ENCODE measurements at regions not wholly inside any gene's neighbourhood (a gene's known extent, or its start where the extent isn't known, plus 50 kb on each side); places are given as distances from the start of the nearest gene placed in this dataset.

GRCh38 chr9:89794918-89795317 lies 190.1 kb downstream of the GADD45G start:
- no peak for TF ChIP-seq POLR2A (IDR thresholded peaks at IDR 0.05)
- TF ChIP-seq POLR2AphosphoS5 (IDR thresholded peaks at IDR 0.05), result no peak
- TF ChIP-seq EP300 (IDR thresholded peaks at IDR 0.05), result no peak
- TF ChIP-seq CTCF (IDR thresholded peaks at IDR 0.05), result no peak
- Histone ChIP-seq H3K4me1 (peaks cover 22% of the 10 kb centered on the region), H3K27ac (no peak overlapping the region), H3K27me3 (no peaks in the 10 kb centered on the region), H3K36me3 (no peaks in the 10 kb centered on the region), H3K4me3 (no peak overlapping the region), H3K9me3 (no peaks in the 10 kb centered on the region)
- peak in 1 of 2 donors; percentile 62 for DNase-seq (ENCODE audit: low spot score in 2 of 2)
- 66% methylated on average over 10 of the region's 10 CpGs for WGBS

GRCh38 chr9:89795538-89796195 lies 190.9 kb downstream of the GADD45G start:
- 88% methylated on average over 10 of the region's 10 CpGs for WGBS
- no peaks in the 10 kb centered on the region for H3K27me3 ChIP-seq
- TF ChIP-seq POLR2A (IDR thresholded peaks at IDR 0.05) (no peak), POLR2AphosphoS5 (IDR thresholded peaks at IDR 0.05) (no peak), EP300 (IDR thresholded peaks at IDR 0.05) (no peak)
- H3K27ac ChIP-seq, result no peak overlapping the region
- peaks cover 22% of the 10 kb centered on the region for H3K4me1 ChIP-seq
- H3K4me3 ChIP-seq, result no peak overlapping the region
- H3K9me3 ChIP-seq, result no peaks in the 10 kb centered on the region
- DNase-seq (ENCODE audit: low spot score in 2 of 2), result peak in 1 of 2 donors; percentile 29
- H3K36me3 ChIP-seq, result no peaks in the 10 kb centered on the region

- Histone ChIP-seq H3K4me3 (no peak overlapping the region), H3K36me3 (no peaks in the 10 kb centered on the region), H3K9me3 (no peaks in the 10 kb centered on the region), H3K27ac (no peak overlapping the region), H3K4me1 (peaks cover 13% of the 10 kb centered on the region), H3K27me3 (no peaks in the 10 kb centered on the region)
- peak in 1 of 2 donors; percentile 27 for DNase-seq (ENCODE audit: low spot score in 2 of 2)
- 84% methylated on average over 5 of the region's 6 CpGs for WGBS
- TF ChIP-seq POLR2AphosphoS5 (IDR thresholded peaks at IDR 0.05) (no peak), EP300 (IDR thresholded peaks at IDR 0.05) (no peak), CTCF (IDR thresholded peaks at IDR 0.05) (no peak), POLR2A (IDR thresholded peaks at IDR 0.05) (no peak)
Measured at GRCh38 chr9:89796606-89797005, 191.8 kb downstream of the GADD45G start.

GRCh38 chr9:89797255-89797654 lies 192.4 kb downstream of the GADD45G start:
- H3K9me3 ChIP-seq, result no peaks in the 10 kb centered on the region
- H3K4me1 ChIP-seq, result peaks cover 16% of the 10 kb centered on the region
- peak in 1 of 2 donors; percentile 26 for DNase-seq (ENCODE audit: low spot score in 2 of 2)
- H3K27ac ChIP-seq, result no peak overlapping the region
- no peaks in the 10 kb centered on the region for H3K36me3 ChIP-seq
- 90% methylated on average over 11 of the region's 11 CpGs for WGBS
- H3K4me3 ChIP-seq, result no peak overlapping the region
- TF ChIP-seq POLR2AphosphoS5 (IDR thresholded peaks at IDR 0.05) (no peak), CTCF (IDR thresholded peaks at IDR 0.05) (no peak), EP300 (IDR thresholded peaks at IDR 0.05) (no peak), POLR2A (IDR thresholded peaks at IDR 0.05) (no peak)
- no peaks in the 10 kb centered on the region for H3K27me3 ChIP-seq

- no peak overlapping the region for H3K4me3 ChIP-seq
- TF ChIP-seq EP300 (IDR thresholded peaks at IDR 0.05) (no peak), POLR2AphosphoS5 (IDR thresholded peaks at IDR 0.05) (no peak), CTCF (IDR thresholded peaks at IDR 0.05) (no peak), POLR2A (IDR thresholded peaks at IDR 0.05) (no peak)
- no peaks in the 10 kb centered on the region for H3K36me3 ChIP-seq
- H3K9me3 ChIP-seq, result no peaks in the 10 kb centered on the region
- DNase-seq (ENCODE audit: low spot score in 2 of 2), result peak in 1 of 2 donors; percentile 33
- H3K27ac ChIP-seq, result no peak overlapping the region
- peaks cover 23% of the 10 kb centered on the region for H3K4me1 ChIP-seq
- no peaks in the 10 kb centered on the region for H3K27me3 ChIP-seq
- WGBS, result 67% methylated on average over 7 of the region's 8 CpGs
Measured at GRCh38 chr9:89797937-89798455, 193.2 kb downstream of the GADD45G start.

All from suprapubic skin (tissue), 4 donors.